ENCODE measurements at regions not wholly inside any gene's neighbourhood (a gene's known extent, or its start where the extent isn't known, plus 50 kb on each side); places are given as distances from the start of the nearest gene placed in this dataset.

GRCh38 chr15:88312941-88313579, 56.5 kb upstream of the NTRK3 start:
- H3K9me3 ChIP-seq: no peaks in the 10 kb centered on the region
- intact Hi-C loops (cut with DNase I, micrococcal nuclease): no loop called here
- ATAC-seq: no peak
- DNase-seq: no peak
- TF ChIP-seq CTCF (IDR thresholded peaks at IDR 0.05): no peak
- H3K4me1 ChIP-seq (ENCODE audit: low read depth): no peaks in the 10 kb centered on the region
- no peaks in the 10 kb centered on the region for H3K36me3 ChIP-seq (ENCODE audit: low read depth)
- no peak overlapping the region for H3K4me3 ChIP-seq

GRCh38 chr15:88309363-88309762, 52.8 kb upstream of the NTRK3 start:
- Histone ChIP-seq H3K9me3 (no peaks in the 10 kb centered on the region), H3K36me3 (ENCODE audit: low read depth) (no peaks in the 10 kb centered on the region), H3K4me1 (ENCODE audit: low read depth) (no peaks in the 10 kb centered on the region), H3K4me3 (no peak overlapping the region)
- DNase-seq (no peak), ATAC-seq (no peak)
- intact Hi-C loops (cut with DNase I, micrococcal nuclease): no loop called here
- TF ChIP-seq CTCF (IDR thresholded peaks at IDR 0.05): no peak

- DNase-seq (no peak), ATAC-seq (no peak)
- no peaks in the 10 kb centered on the region for H3K4me1 ChIP-seq (ENCODE audit: low read depth)
- no peak for TF ChIP-seq CTCF (IDR thresholded peaks at IDR 0.05)
- intact Hi-C loops (cut with DNase I, micrococcal nuclease): no loop called here
- H3K4me3 ChIP-seq: no peak overlapping the region
- H3K9me3 ChIP-seq: no peaks in the 10 kb centered on the region
- H3K36me3 ChIP-seq (ENCODE audit: low read depth): no peaks in the 10 kb centered on the region
These were observed 50.8 kb upstream of the NTRK3 start for GRCh38 chr15:88307344-88307743.

Data from mucosa of descending colon (tissue), 3 donors.